Hepatocyte (in vitro differentiated cells): ENCODE measurements at regions not wholly inside any gene's neighbourhood (a gene's known extent, or its start where the extent isn't known, plus 50 kb on each side); places are given as distances from the start of the nearest gene placed in this dataset.
"Not testable (repeated sequence)": the region's sequence is repeated elsewhere in the genome, so short reads cannot be mapped to it uniquely, and the experiment has no call there.

ENCODE experiments used
- EZH2 ChIP-seq: fragments of 200-600 bp; sonication (generic); IDR thresholded peaks from 2 replicates; pipeline ENCODE4 v1.6.1; 2016; ENCODE audit warnings: antibody characterized with exemption, mild to moderate bottlenecking, borderline replicate concordance
- EZH2phosphoT487 ChIP-seq: fragments of 200-600 bp; sonication (generic); IDR thresholded peaks from one replicate; pipeline ENCODE4 v1.6.1; 2018; ENCODE audit warnings: antibody characterized with exemption, mild to moderate bottlenecking, low read depth, moderate library complexity; ENCODE audit not compliant: unreplicated experiment, severe bottlenecking
- TF ChIP-seq, protein P1 (sequence below): fragments of 200-600 bp; sonication (generic); IDR thresholded peaks from 2 replicates; pipeline ENCODE4 v1.5.1; 2016; ENCODE audit warnings: antibody characterized with exemption, mild to moderate bottlenecking; ENCODE audit not compliant: poor library complexity

- TF ChIP-seq, protein P1, sequence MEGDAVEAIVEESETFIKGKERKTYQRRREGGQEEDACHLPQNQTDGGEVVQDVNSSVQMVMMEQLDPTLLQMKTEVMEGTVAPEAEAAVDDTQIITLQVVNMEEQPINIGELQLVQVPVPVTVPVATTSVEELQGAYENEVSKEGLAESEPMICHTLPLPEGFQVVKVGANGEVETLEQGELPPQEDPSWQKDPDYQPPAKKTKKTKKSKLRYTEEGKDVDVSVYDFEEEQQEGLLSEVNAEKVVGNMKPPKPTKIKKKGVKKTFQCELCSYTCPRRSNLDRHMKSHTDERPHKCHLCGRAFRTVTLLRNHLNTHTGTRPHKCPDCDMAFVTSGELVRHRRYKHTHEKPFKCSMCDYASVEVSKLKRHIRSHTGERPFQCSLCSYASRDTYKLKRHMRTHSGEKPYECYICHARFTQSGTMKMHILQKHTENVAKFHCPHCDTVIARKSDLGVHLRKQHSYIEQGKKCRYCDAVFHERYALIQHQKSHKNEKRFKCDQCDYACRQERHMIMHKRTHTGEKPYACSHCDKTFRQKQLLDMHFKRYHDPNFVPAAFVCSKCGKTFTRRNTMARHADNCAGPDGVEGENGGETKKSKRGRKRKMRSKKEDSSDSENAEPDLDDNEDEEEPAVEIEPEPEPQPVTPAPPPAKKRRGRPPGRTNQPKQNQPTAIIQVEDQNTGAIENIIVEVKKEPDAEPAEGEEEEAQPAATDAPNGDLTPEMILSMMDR: not testable (repeated sequence)
- TF ChIP-seq EZH2, EZH2phosphoT487: not testable (repeated sequence)
These were observed 144.5 kb downstream of the TMEM167A start for GRCh38 chr5:82932473-82933220.
